HCT116 (cell line): ENCODE measurements at regions not wholly inside any gene's neighbourhood (a gene's known extent, or its start where the extent isn't known, plus 50 kb on each side); places are given as distances from the start of the nearest gene placed in this dataset.

Experiments
- ATAC-seq: fragments of 200-7000 bp; cut with Tn5 transposase; 2 replicates; pipeline ENCODE4 v1.9.1; 2020; ENCODE audit warnings: mild to moderate bottlenecking, moderate library complexity
- BruUV-seq: library from RNA; stranded (reverse); fragments of 400-500 nt; replicated peaks from 2 replicates; lab custom pipeline; 2021; lab: Mats Ljungman, UMichigan
- CTCF ChIA-PET: fragments of 300-600 bp; sonication (Branson Sonifier 250); formaldehyde crosslinking; loops from one replicate; lab custom pipeline; 2021; ENCODE audit warnings: antibody characterized with exemption; lab: Charles Lee
- POLR2A ChIA-PET: fragments of 300-600, 350-600 bp; sonication (Branson Sonifier 250); formaldehyde crosslinking; loops from one replicate; lab custom pipeline; 2021; ENCODE audit warnings: antibody characterized with exemption; lab: Charles Lee
- RAD21 ChIA-PET, 2 experiments: fragments of 300-600 bp; sonication (Branson Sonifier 250); formaldehyde crosslinking; loops; one replicate each; lab custom pipeline; 2023; ENCODE audit warnings: low total read pairs in 2 of 2; ENCODE audit not compliant: uncharacterized antibody in 2 of 2, unreplicated experiment in 2 of 2, low non-redundant PET in 1 of 2; lab: Charles Lee
- DNase-seq: peaks from one replicate; pipeline ENCODE4 v3.0.0-alpha.2; 2010; ENCODE audit warnings: low read depth, low spot score
- H2AFZ ChIP-seq: fragments of 200-600 bp; shearing (Covaris generic), sonication (generic); 2 replicates; pipeline ENCODE4 v1.6.1; 2017; ENCODE audit warnings: low read depth, mixed run types, mixed read lengths, antibody characterized with exemption, low read length; ENCODE audit not compliant: poor library complexity, severe bottlenecking
- H3K27ac ChIP-seq: 2 replicates; pipeline ENCODE4 v1.5.1; 2012; ENCODE audit warnings: low read depth, low read length
- H3K27me3 ChIP-seq: fragments of 200-600 bp; sonication (generic); 2 replicates; pipeline ENCODE4 v1.6.1; 2016; ENCODE audit warnings: mixed run types, low read length, mixed read lengths; ENCODE audit not compliant: insufficient read depth
- H3K36me3 ChIP-seq, 2 experiments: fragments of 200-500 bp in 1 of 2; fragments of 200-600 bp in 1 of 2; sonication (Bioruptor generic) in 1 of 2; sonication (generic) in 1 of 2; 2 replicates each; pipeline versions ENCODE4 v1.5.1 to v1.6.1; 2014 to 2016; ENCODE audit warnings: low read length in 2 of 2, inconsistent platforms in 1 of 2, mixed read lengths in 1 of 2, mixed run types in 1 of 2; ENCODE audit not compliant: insufficient read depth in 2 of 2, control insufficient read depth in 1 of 2
- H3K4me1 ChIP-seq, 2 experiments: fragments of 200-600 bp in 1 of 2; sonication (generic) in 1 of 2; 2 replicates each; pipeline versions ENCODE4 v1.5.1 to v1.6.1; 2012 to 2017; ENCODE audit warnings: low read length in 2 of 2, inconsistent platforms in 1 of 2, mild to moderate bottlenecking in 1 of 2, mixed read lengths in 1 of 2, mixed run types in 1 of 2, moderate library complexity in 1 of 2; ENCODE audit not compliant: insufficient read depth in 2 of 2, control insufficient read depth in 1 of 2
- H3K4me2 ChIP-seq: fragments of 200-600 bp; sonication (generic); 2 replicates; pipeline ENCODE4 v1.6.1; 2017; ENCODE audit warnings: mixed run types, low read length, mixed read lengths
- H3K4me3 ChIP-seq, 2 experiments: fragments of 200-600 bp in 1 of 2; sonication (generic) in 1 of 2; replicated peaks in 1 of 2; 2 replicates each; pipeline ENCODE4 v1.5.1; 2011 to 2016; ENCODE audit warnings: low read length in 2 of 2, control low read depth in 1 of 2, low read depth in 1 of 2, mild to moderate bottlenecking in 1 of 2, mixed read lengths in 1 of 2, mixed run types in 1 of 2
- H3K79me2 ChIP-seq: fragments of 200-600 bp; sonication (generic); 2 replicates; pipeline ENCODE4 v1.6.1; 2017; ENCODE audit warnings: mild to moderate bottlenecking, mixed run types, low read length, moderate library complexity, mixed read lengths; ENCODE audit not compliant: insufficient read depth
- H3K9ac ChIP-seq: fragments of 200-600 bp; sonication (generic); 2 replicates; pipeline ENCODE4 v1.6.1; 2016; ENCODE audit warnings: low read length, mixed read lengths
- H3K9me2 ChIP-seq: fragments of 200-600 bp; sonication (generic), shearing (Covaris generic); 2 replicates; pipeline ENCODE4 v1.6.1; 2017; ENCODE audit warnings: mixed run types, mild to moderate bottlenecking, moderate library complexity; ENCODE audit not compliant: insufficient read depth
- H3K9me3 ChIP-seq, 2 experiments: fragments of 200-500 bp in 1 of 2; fragments of 200-600 bp in 1 of 2; sonication (Bioruptor generic) in 1 of 2; sonication (generic) in 1 of 2; 2 replicates each; pipeline ENCODE4 v1.6.1; 2014 to 2017; ENCODE audit warnings: low read length in 2 of 2, mixed read lengths in 2 of 2, inconsistent platforms in 1 of 2, low read depth in 1 of 2, mild to moderate bottlenecking in 1 of 2, mixed run types in 1 of 2, moderate library complexity in 1 of 2; ENCODE audit not compliant: control insufficient read depth in 1 of 2, insufficient read depth in 1 of 2
- H4K20me1 ChIP-seq: fragments of 200-600 bp; sonication (generic), shearing (Covaris generic); 2 replicates; pipeline ENCODE4 v1.6.1; 2017; ENCODE audit warnings: mixed run types, mild to moderate bottlenecking, moderate library complexity; ENCODE audit not compliant: insufficient read depth
- EZH2phosphoT487 ChIP-seq: fragments of 200-600 bp; IDR thresholded peaks from 2 replicates; pipeline ENCODE4 v1.6.1; 2018; ENCODE audit warnings: antibody characterized with exemption, borderline replicate concordance
- FOSL1 ChIP-seq: IDR thresholded peaks from 2 replicates; pipeline ENCODE4 v1.6.1; 2012; ENCODE audit warnings: low read depth
- JUND ChIP-seq: IDR thresholded peaks from 2 replicates; pipeline ENCODE4 v1.6.1; 2012
- MAX ChIP-seq: IDR thresholded peaks from 2 replicates; pipeline ENCODE4 v1.6.1; 2012
- POLR2AphosphoS5 ChIP-seq: IDR thresholded peaks from 2 replicates; pipeline ENCODE4 v1.6.1; 2011; ENCODE audit warnings: mild to moderate bottlenecking, low read depth, low read length, moderate library complexity
- SP1 ChIP-seq: IDR thresholded peaks from 2 replicates; pipeline ENCODE4 v1.6.1; 2012; ENCODE audit warnings: low read depth
- SRF ChIP-seq: IDR thresholded peaks from 2 replicates; pipeline ENCODE4 v1.6.1; 2012; ENCODE audit warnings: low read depth
- YY1 ChIP-seq: IDR thresholded peaks from 2 replicates; pipeline ENCODE4 v1.6.1; 2011; ENCODE audit warnings: low read length, low read depth, moderate library complexity, mild to moderate bottlenecking; ENCODE audit not compliant: insufficient replicate concordance; ENCODE audit errors: extremely low read depth
- ZBTB33 ChIP-seq: IDR thresholded peaks from 2 replicates; pipeline ENCODE4 v1.6.1; 2011; ENCODE audit warnings: mild to moderate bottlenecking, low read length, moderate library complexity; ENCODE audit not compliant: insufficient replicate concordance; ENCODE audit errors: extremely low read depth
- ZFX ChIP-seq: fragments of 450-650 bp; IDR thresholded peaks from 2 replicates; pipeline ENCODE4 v1.6.1; 2017
- intact Hi-C: fragments of 100-400 bp; cut with micrococcal nuclease; formaldehyde crosslinking; loops from 2 replicates; pipeline ENCODE4 v1.10.0; 2022

GRCh38 chr5:133882389-133882695, 86.1 kb downstream of the C5orf15 start:
- ChIA-PET POLR2A (no interaction called here), CTCF (no interaction called here), RAD21 (no interaction called here)

More at GRCh38 chr5:133882389-133882695, 86.1 kb downstream of the C5orf15 start:
- H3K4me2 ChIP-seq = no peak overlapping the region
- H3K9me2 ChIP-seq = no peaks in the 10 kb centered on the region
- intact Hi-C loops = no loop called here
- BruUV-seq = no TSS peak
- no peaks in the 10 kb centered on the region for H4K20me1 ChIP-seq
- H3K27ac ChIP-seq = no peak overlapping the region
- peaks cover 12% of the 10 kb centered on the region; the same call in 1 of the 2 replicates for H3K27me3 ChIP-seq
- no peaks in the 10 kb centered on the region for H3K79me2 ChIP-seq
- no peaks in the 10 kb centered on the region for H3K9me3 ChIP-seq
- no peak overlapping the region for H3K9ac ChIP-seq
- no peaks in the 10 kb centered on the region for H3K4me1 ChIP-seq
- H3K36me3 ChIP-seq = no peaks in the 10 kb centered on the region
- no peak overlapping the region for H3K4me3 ChIP-seq
- H2AFZ ChIP-seq = no peak overlapping the region
- no peak for DNase-seq
- TF ChIP-seq JUND (no peak), SP1 (no peak), FOSL1 (no peak), POLR2AphosphoS5 (no peak), SRF (no peak), MAX (no peak), YY1 (no peak), ZBTB33 (no peak), EZH2phosphoT487 (no peak), ZFX (no peak)
- TF ChIP-seq, all 23 proteins: peak for 0
- ATAC-seq = no peak
